Omental fat pad (tissue), 3 donors: ENCODE measurements at regions not wholly inside any gene's neighbourhood (a gene's known extent, or its start where the extent isn't known, plus 50 kb on each side); places are given as distances from the start of the nearest gene placed in this dataset.

Experiments
- ATAC-seq: fragments of 150-250 bp; one replicate; pipeline ENCODE4 v1.9.1; 2016; ENCODE audit warnings: mild to moderate bottlenecking, moderate library complexity; ENCODE audit not compliant: low FRiP score
- DNase-seq: peaks from one replicate; pipeline ENCODE4 v3.0.0-alpha.2; 2019; ENCODE audit warnings: low spot score
- TF ChIP-seq, protein P1 (sequence below), 3 donors: fragments of 450-650 bp; IDR thresholded peaks; one replicate each; pipeline ENCODE4 v1.5.1; 2016 to 2017; ENCODE audit warnings: antibody characterized with exemption in 3 of 3, mild to moderate bottlenecking in 3 of 3, moderate library complexity in 2 of 3

DNA sequence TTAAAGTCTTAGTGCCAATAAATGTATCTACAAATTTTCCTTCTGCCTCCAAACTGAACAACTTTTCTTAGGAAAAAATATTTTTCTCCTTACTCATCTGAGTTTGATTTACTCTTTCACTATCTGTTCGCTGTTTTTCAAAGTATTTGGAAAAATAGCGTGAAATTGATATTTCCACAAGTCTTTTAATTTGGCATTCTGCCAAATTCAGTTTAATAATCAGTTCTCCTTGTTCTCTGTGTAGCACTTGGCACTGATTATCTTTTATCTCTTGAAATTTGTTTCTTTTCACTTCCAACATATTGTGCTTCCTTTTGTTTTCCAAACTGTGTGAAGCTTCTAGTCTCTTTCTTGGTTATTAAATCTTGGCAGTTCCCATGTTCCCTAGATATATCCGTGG lies 559.8 kb downstream of the RPL10L start:
- DNase-seq (no peak), ATAC-seq (no peak)
- TF ChIP-seq, protein P1, sequence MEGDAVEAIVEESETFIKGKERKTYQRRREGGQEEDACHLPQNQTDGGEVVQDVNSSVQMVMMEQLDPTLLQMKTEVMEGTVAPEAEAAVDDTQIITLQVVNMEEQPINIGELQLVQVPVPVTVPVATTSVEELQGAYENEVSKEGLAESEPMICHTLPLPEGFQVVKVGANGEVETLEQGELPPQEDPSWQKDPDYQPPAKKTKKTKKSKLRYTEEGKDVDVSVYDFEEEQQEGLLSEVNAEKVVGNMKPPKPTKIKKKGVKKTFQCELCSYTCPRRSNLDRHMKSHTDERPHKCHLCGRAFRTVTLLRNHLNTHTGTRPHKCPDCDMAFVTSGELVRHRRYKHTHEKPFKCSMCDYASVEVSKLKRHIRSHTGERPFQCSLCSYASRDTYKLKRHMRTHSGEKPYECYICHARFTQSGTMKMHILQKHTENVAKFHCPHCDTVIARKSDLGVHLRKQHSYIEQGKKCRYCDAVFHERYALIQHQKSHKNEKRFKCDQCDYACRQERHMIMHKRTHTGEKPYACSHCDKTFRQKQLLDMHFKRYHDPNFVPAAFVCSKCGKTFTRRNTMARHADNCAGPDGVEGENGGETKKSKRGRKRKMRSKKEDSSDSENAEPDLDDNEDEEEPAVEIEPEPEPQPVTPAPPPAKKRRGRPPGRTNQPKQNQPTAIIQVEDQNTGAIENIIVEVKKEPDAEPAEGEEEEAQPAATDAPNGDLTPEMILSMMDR (IDR thresholded peaks at IDR 0.05), result no peak

- TF ChIP-seq, protein P1 (IDR thresholded peaks at IDR 0.05), result no peak
- ATAC-seq (no peak), DNase-seq (no peak)
Observed at GRCh38 chr14:46087604-46088003, 564.0 kb downstream of the RPL10L start.

DNA sequence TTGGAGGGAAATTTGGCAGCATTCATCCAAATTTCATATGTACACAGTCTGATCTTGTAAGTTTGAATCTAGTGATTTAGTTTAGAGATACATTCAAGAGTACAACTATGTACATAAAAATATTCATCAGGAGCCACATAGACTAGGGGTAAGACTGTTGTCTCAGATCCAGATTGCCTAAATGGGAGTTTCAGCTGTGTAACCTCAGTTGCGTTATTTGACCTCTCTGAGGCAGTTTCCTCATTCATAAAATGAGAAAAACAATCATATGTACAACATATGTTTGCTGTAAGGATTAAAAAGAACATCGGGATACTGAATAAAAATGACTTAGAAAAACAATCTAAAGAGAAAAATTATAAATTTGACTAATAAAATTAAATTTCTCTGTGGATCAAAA lies 577.5 kb downstream of the RPL10L start:
- TF ChIP-seq, protein P1 (IDR thresholded peaks at IDR 0.05), result no peak
- ATAC-seq, result no peak
- no peak for DNase-seq

DNA sequence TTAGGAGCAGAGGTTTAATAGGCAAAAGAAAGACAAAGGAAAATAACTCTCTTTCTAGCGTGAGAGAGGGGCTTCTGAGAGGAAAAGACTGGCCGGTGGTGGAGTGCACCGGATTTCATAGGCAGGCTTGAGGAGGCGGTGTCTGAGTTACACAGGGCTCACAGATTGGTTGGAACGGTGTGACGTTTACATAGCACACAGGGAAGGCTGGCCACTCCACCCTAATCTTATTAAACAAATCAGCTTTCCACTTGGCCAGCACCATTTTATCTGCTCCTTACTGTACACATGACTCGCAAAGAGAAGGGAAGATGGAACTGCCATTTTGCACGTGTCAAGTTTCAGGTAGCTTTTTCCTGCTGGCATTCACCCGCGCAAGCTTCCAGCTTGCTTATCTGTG lies 587.7 kb downstream of the RPL10L start:
- ATAC-seq, result no peak
- TF ChIP-seq, protein P1 (IDR thresholded peaks at IDR 0.05), result no peak
- DNase-seq, result no peak

GRCh38 chr14:46058964-46059563 lies 592.5 kb downstream of the RPL10L start:
- ATAC-seq, result no peak
- DNase-seq, result no peak
- TF ChIP-seq, protein P1 (IDR thresholded peaks at IDR 0.05), result no peak

DNA sequence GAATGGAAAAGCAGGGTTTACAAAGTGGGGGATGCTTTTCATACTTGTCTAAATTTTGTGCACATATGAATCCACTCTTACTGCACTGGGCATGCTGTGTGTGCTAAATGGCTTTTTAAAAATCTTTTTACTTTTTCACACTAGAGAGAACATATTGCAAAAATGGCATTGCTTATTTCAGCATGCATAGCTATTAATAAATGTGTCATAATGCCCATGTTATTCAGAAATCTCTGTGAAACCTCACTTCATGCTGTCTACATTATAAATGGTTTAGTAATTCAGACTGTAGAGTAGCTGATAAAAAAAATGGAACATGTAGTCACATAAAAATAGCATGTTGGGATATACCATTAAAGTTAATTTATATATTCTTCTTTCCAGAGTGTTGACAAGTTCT lies 593.8 kb downstream of the RPL10L start:
- ATAC-seq (no peak), DNase-seq (no peak)
- TF ChIP-seq, protein P1 (IDR thresholded peaks at IDR 0.05), result no peak

- no peak for DNase-seq
- TF ChIP-seq, protein P1 (IDR thresholded peaks at IDR 0.05), result no peak
- no peak for ATAC-seq
Observed at GRCh38 chr14:46054526-46054925, 597.1 kb downstream of the RPL10L start.
